GM12878 (cell line): ENCODE measurements at regions not wholly inside any gene's neighbourhood (a gene's known extent, or its start where the extent isn't known, plus 50 kb on each side); places are given as distances from the start of the nearest gene placed in this dataset.
A peak's percentile ranks its signal among the peaks of the same experiment; 100 is the strongest.

Experiments
- BCL11A ChIP-seq: IDR thresholded peaks from 2 replicates; pipeline ENCODE4 v1.6.1; 2011; ENCODE audit warnings: low read depth, low read length
- CTCF ChIP-seq, 3 experiments: IDR thresholded peaks in 2 of 3; conservative IDR thresholded peaks in 1 of 3; 2 replicates each; pipeline ENCODE4 v1.5.1; 2011; ENCODE audit warnings: low read depth in 3 of 3, low read length in 3 of 3, mild to moderate bottlenecking in 3 of 3, control low read depth in 2 of 3, moderate library complexity in 2 of 3, inconsistent platforms in 1 of 3, mixed read lengths in 1 of 3; ENCODE audit not compliant: control insufficient read depth in 2 of 3, insufficient read depth in 1 of 3; ENCODE audit errors: extremely low read depth in 1 of 3
- CUX1 ChIP-seq: IDR thresholded peaks from 2 replicates; pipeline ENCODE4 v1.6.1; 2012; ENCODE audit warnings: improper control_type of control experiment, low read depth, low read length; ENCODE audit not compliant: insufficient replicate concordance
- DPF2 ChIP-seq: fragments of 450-650 bp; IDR thresholded peaks from 2 replicates; pipeline ENCODE4 v1.6.1; 2017; ENCODE audit warnings: mild to moderate bottlenecking
- EED ChIP-seq: sonication (generic); IDR thresholded peaks from 2 replicates; pipeline ENCODE4 v1.6.1; 2016; ENCODE audit warnings: antibody characterized with exemption, low read depth
- EGR1 ChIP-seq, 2 experiments: IDR thresholded peaks; 1 replicate in 1 of 2; 2 replicates in 1 of 2; pipeline ENCODE4 v1.6.1; 2011 to 2012; ENCODE audit warnings: low read depth in 2 of 2, low read length in 2 of 2, borderline replicate concordance in 1 of 2, mild to moderate bottlenecking in 1 of 2, moderate library complexity in 1 of 2
- EP300 ChIP-seq, 2 experiments: fragments of 150-350 bp in 1 of 2; IDR thresholded peaks; 2 replicates each; pipeline ENCODE4 v1.6.1; 2011 to 2012; ENCODE audit warnings: low read depth in 2 of 2, low read length in 2 of 2, borderline replicate concordance in 1 of 2, improper control_type of control experiment in 1 of 2, inconsistent platforms in 1 of 2; ENCODE audit not compliant: control insufficient read depth in 1 of 2
- HCFC1 ChIP-seq: fragments of 150-350 bp; IDR thresholded peaks from 2 replicates; pipeline ENCODE4 v1.6.1; 2014; ENCODE audit warnings: low read length
- KDM1A ChIP-seq: fragments of 200-600 bp; sonication (generic); IDR thresholded peaks from 2 replicates; pipeline ENCODE4 v1.6.1; 2016; ENCODE audit warnings: borderline replicate concordance
- LARP7 ChIP-seq: fragments of 450-650 bp; IDR thresholded peaks from 2 replicates; pipeline ENCODE4 v1.6.1; 2017; ENCODE audit warnings: mild to moderate bottlenecking
- MYC ChIP-seq: IDR thresholded peaks from 2 replicates; pipeline ENCODE4 v1.6.1; 2011; ENCODE audit warnings: mild to moderate bottlenecking, low read length, moderate library complexity, inconsistent platforms; ENCODE audit not compliant: insufficient read depth, insufficient replicate concordance, insufficient read length, severe bottlenecking
- NBN ChIP-seq: fragments of 450-650 bp; IDR thresholded peaks from 2 replicates; pipeline ENCODE4 v1.6.1; 2016
- NR2F1 ChIP-seq: fragments of 450-650 bp; conservative IDR thresholded peaks from 2 replicates; pipeline ENCODE4 v1.6.1; 2017; ENCODE audit warnings: mild to moderate bottlenecking
- POU2F2 ChIP-seq: IDR thresholded peaks from 3 replicates; pipeline ENCODE4 v1.6.1; 2011; ENCODE audit warnings: low read depth, mild to moderate bottlenecking, low read length, borderline replicate concordance
- RB1 ChIP-seq: fragments of 450-650 bp; formaldehyde crosslinking; IDR thresholded peaks from 2 replicates; pipeline ENCODE4 v1.6.1; 2017; ENCODE audit warnings: mild to moderate bottlenecking, borderline replicate concordance
- RCOR1 ChIP-seq: conservative IDR thresholded peaks from 2 replicates; pipeline ENCODE4 v1.6.1; 2012; ENCODE audit warnings: low read depth, low read length, improper control_type of control experiment
- RELB ChIP-seq: fragments of 450-650 bp; IDR thresholded peaks from 2 replicates; pipeline ENCODE4 v1.6.1; 2017; ENCODE audit warnings: low read depth, mild to moderate bottlenecking, moderate library complexity
- SIN3A ChIP-seq: IDR thresholded peaks from 2 replicates; pipeline ENCODE4 v1.6.1; 2012; ENCODE audit warnings: low read depth, low read length, improper control_type of control experiment
- SP1 ChIP-seq: IDR thresholded peaks from one replicate; pipeline ENCODE4 v1.6.1; 2011; ENCODE audit warnings: low read depth, low read length
- TCF12 ChIP-seq: IDR thresholded peaks from 2 replicates; pipeline ENCODE4 v1.6.1; 2011; ENCODE audit warnings: low read depth, mild to moderate bottlenecking, low read length
- ZSCAN29 ChIP-seq: fragments of 450-650 bp; IDR thresholded peaks from 2 replicates; pipeline ENCODE4 v1.6.1; 2017; ENCODE audit warnings: mild to moderate bottlenecking, moderate library complexity

GRCh38 chr13:50594276-50595051, 249.0 kb downstream of the DLEU7 start (continued):
- TF ChIP-seq POU2F2 (0 out of 3 replicates have a peak, but pooled peaks have one; percentile 37), DPF2 (peak; percentile 67; the same call in 1 of the 2 replicates), ZSCAN29 (peak; percentile 79; the same call in 1 of the 2 replicates), MYC (no peak), CUX1 (peak; percentile 82), EED (peak; percentile 72), RCOR1 (peak; percentile 59; the same call in 1 of the 2 replicates), KDM1A (no peak), SP1 (peak; percentile 71), LARP7 (no peak), SIN3A (no peak), EP300 (IDR thresholded peaks at IDR 0.05; ENCODE audit: borderline replicate concordance in 1 of 2, control insufficient read depth in 1 of 2, low read depth in 2 of 2, low read length in 2 of 2) (peak; percentile 71 to 80), BCL11A (peak; percentile 55; the same call in 1 of the 2 replicates), RB1 (peak; percentile 66; the same call in 1 of the 2 replicates), RELB (peak; percentile 74), NBN (peak; percentile 47; the same call in 1 of the 2 replicates), NR2F1 (peak; percentile 99), CTCF (IDR thresholded peaks at IDR 0.05 in 2 of 3, conservative IDR thresholded peaks at IDR 0.05 in 1 of 3; ENCODE audit: control insufficient read depth in 2 of 3, extremely low read depth in 1 of 3, insufficient read depth in 1 of 3, low read depth in 3 of 3, low read length in 3 of 3) (0 out of 6 replicates have a peak, but pooled peaks of 1 of the 3 experiments have one; percentile 17), HCFC1 (no peak), EGR1 (IDR thresholded peaks at IDR 0.05; ENCODE audit: borderline replicate concordance in 1 of 2, low read depth in 2 of 2, low read length in 2 of 2) (peak in 1 of 2 experiments; percentile 84; a peak in 2 of 3 replicates), TCF12 (peak; percentile 97)
